ENCODE measurements at regions not wholly inside any gene's neighbourhood (a gene's known extent, or its start where the extent isn't known, plus 50 kb on each side); places are given as distances from the start of the nearest gene placed in this dataset.

GRCh38 chr5:62771341-62771740 lies 192.7 kb downstream of the LRRC70 start:
- ATAC-seq (no peak), FAIRE-seq (no peak), DNase-seq (ENCODE audit: extremely low read depth in 1 of 4, low spot score in 3 of 4) (no peak)
- Histone ChIP-seq H3K27me3 (ENCODE audit: control insufficient read depth in 2 of 2, insufficient read depth in 2 of 2, low read length in 2 of 2) (no peaks in the 10 kb centered on the region), H3K36me3 (ENCODE audit: control insufficient read depth, insufficient read depth, low read length) (no peaks in the 10 kb centered on the region), H3K4me3 (no peak overlapping the region), H3K9me3 (replicated peaks; ENCODE audit: control insufficient read depth, insufficient read depth, low read depth, low read length) (no peaks in the 10 kb centered on the region), H3K4me2 (ENCODE audit: insufficient read depth, low read length) (no peak overlapping the region), H3K9me1 (ENCODE audit: control insufficient read depth, insufficient read depth, low read length) (no peaks in the 10 kb centered on the region), H3K4me1 (replicated peaks in 1 of 2; ENCODE audit: control insufficient read depth in 2 of 2, insufficient read depth in 2 of 2, low read length in 2 of 2) (no peaks in the 10 kb centered on the region; a peak in 1 of 5 replicates), H4K20me1 (replicated peaks; ENCODE audit: control insufficient read depth, insufficient read depth, low read length) (no peaks in the 10 kb centered on the region), H3K9ac (ENCODE audit: insufficient read depth in 1 of 2, low read depth in 2 of 2, low read length in 2 of 2) (no peak overlapping the region), H3K79me2 (ENCODE audit: control insufficient read depth, insufficient read depth, low read length) (no peaks in the 10 kb centered on the region), H2AFZ (ENCODE audit: low read depth, low read length) (no peak overlapping the region), H3K27ac (ENCODE audit: extremely low read depth, low read depth, low read length) (no peak overlapping the region)
- whole genome bisulfite sequencing (ENCODE audit: insufficient coverage, low coverage, missing lambda C conversion rate), result 5% methylated on average over 1 of the region's 1 CpG
- POLR2A ChIA-PET, result no interaction called here
- BruUV-seq (replicated peaks), result no TSS peak
- CTCF ChIA-PET (ENCODE audit: low intra/inter-chr PET ratio), result no interaction called here
- in situ Hi-C loops (cut with MboI) (loop anchor here (10.0 kb wide), 1 partner anchor 317 kb away; no protein-coding TSS in a partner anchor), intact Hi-C loops (cut with micrococcal nuclease) (loop anchor here (10.0 kb wide), 1 partner anchor 557 kb away; no protein-coding TSS in a partner anchor)
- TF ChIP-seq ZNF184 (CRISPR knock-in tag; IDR thresholded peaks at IDR 0.05) (no peak), CHD4 (IDR thresholded peaks at IDR 0.05; ENCODE audit: insufficient read depth, insufficient replicate concordance, low read depth, low read length, poor library complexity, severe bottlenecking) (no peak), E2F6 (IDR thresholded peaks at IDR 0.05; ENCODE audit: borderline replicate concordance in 1 of 2, extremely low read depth in 1 of 2, insufficient read depth in 1 of 2, insufficient read length in 1 of 2, low read depth in 1 of 2, low read length in 1 of 2, poor library complexity in 1 of 2, severe bottlenecking in 1 of 2) (no peak), MCM7 (IDR thresholded peaks at IDR 0.05) (no peak), ASH1L (IDR thresholded peaks at IDR 0.05; ENCODE audit: borderline replicate concordance, low read depth, partially characterized antibody) (no peak), MED1 (CRISPR knock-in tag; IDR thresholded peaks at IDR 0.05; ENCODE audit: borderline replicate concordance) (no peak), SNRNP70 (optimal IDR thresholded peaks at IDR 0.05; ENCODE audit: low read depth, low read length) (no peak), ZNF143 (CRISPR knock-in tag; IDR thresholded peaks at IDR 0.05) (no peak), ESRRB (CRISPR knock-in tag; IDR thresholded peaks at IDR 0.05; ENCODE audit: borderline replicate concordance) (no peak), BRF1 (IDR thresholded peaks at IDR 0.05; ENCODE audit: borderline replicate concordance, extremely low read depth, insufficient read length) (no peak)

All from K562 (cell line).